ENCODE measurements at regions not wholly inside any gene's neighbourhood (a gene's known extent, or its start where the extent isn't known, plus 50 kb on each side); places are given as distances from the start of the nearest gene placed in this dataset.

- Histone ChIP-seq H3K27ac (ENCODE audit: low read depth in 1 of 2, low read length in 1 of 2) (no peak overlapping the region), H3K9ac (ENCODE audit: insufficient read depth in 1 of 2, low read length in 2 of 2) (no peak overlapping the region), H3K4me3 (no peak overlapping the region), H3K27me3 (ENCODE audit: control insufficient read depth in 3 of 3, insufficient read depth in 3 of 3, low read length in 2 of 3) (no peaks in the 10 kb centered on the region), H3K9me3 (ENCODE audit: control insufficient read depth in 4 of 4, insufficient read depth in 3 of 4, low read length in 3 of 4) (no peaks in the 10 kb centered on the region), H3K4me1 (ENCODE audit: control insufficient read depth in 5 of 5, insufficient read depth in 5 of 5, low read length in 5 of 5) (peaks cover 0 to 12% (median 0%) of the 10 kb centered on the region in 5 donors), H3K36me3 (ENCODE audit: control insufficient read depth in 4 of 4, insufficient read depth in 4 of 4, low read length in 4 of 4) (no peaks in the 10 kb centered on the region)
- 84 to 98% methylated on average over 1 of the region's 1 CpG for WGBS, 2 donors
- DNase-seq = peak in 2 of 3 donors; percentile 79 to 96
- ATAC-seq (ENCODE audit: insufficient read depth, low FRiP score) = no peak
- TF ChIP-seq, protein P1, sequence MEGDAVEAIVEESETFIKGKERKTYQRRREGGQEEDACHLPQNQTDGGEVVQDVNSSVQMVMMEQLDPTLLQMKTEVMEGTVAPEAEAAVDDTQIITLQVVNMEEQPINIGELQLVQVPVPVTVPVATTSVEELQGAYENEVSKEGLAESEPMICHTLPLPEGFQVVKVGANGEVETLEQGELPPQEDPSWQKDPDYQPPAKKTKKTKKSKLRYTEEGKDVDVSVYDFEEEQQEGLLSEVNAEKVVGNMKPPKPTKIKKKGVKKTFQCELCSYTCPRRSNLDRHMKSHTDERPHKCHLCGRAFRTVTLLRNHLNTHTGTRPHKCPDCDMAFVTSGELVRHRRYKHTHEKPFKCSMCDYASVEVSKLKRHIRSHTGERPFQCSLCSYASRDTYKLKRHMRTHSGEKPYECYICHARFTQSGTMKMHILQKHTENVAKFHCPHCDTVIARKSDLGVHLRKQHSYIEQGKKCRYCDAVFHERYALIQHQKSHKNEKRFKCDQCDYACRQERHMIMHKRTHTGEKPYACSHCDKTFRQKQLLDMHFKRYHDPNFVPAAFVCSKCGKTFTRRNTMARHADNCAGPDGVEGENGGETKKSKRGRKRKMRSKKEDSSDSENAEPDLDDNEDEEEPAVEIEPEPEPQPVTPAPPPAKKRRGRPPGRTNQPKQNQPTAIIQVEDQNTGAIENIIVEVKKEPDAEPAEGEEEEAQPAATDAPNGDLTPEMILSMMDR (IDR thresholded peaks at IDR 0.05; ENCODE audit: control extremely low read depth, extremely low read depth) = no peak
Measured at GRCh38 chr4:77443941-77444340, 161.7 kb upstream of the CXCL13 start.

GRCh38 chr4:77445823-77446222 is 159.8 kb upstream of the CXCL13 start:
- Histone ChIP-seq H3K9ac (ENCODE audit: insufficient read depth in 1 of 2, low read length in 2 of 2) (no peak overlapping the region), H3K9me3 (ENCODE audit: control insufficient read depth in 4 of 4, insufficient read depth in 3 of 4, low read length in 3 of 4) (no peaks in the 10 kb centered on the region), H3K36me3 (ENCODE audit: control insufficient read depth in 4 of 4, insufficient read depth in 4 of 4, low read length in 4 of 4) (no peaks in the 10 kb centered on the region), H3K4me3 (no peak overlapping the region), H3K27ac (ENCODE audit: low read depth in 1 of 2, low read length in 1 of 2) (no peak overlapping the region), H3K4me1 (ENCODE audit: control insufficient read depth in 5 of 5, insufficient read depth in 5 of 5, low read length in 5 of 5) (peaks cover 0 to 27% (median 0%) of the 10 kb centered on the region in 5 donors), H3K27me3 (ENCODE audit: control insufficient read depth in 3 of 3, insufficient read depth in 3 of 3, low read length in 2 of 3) (no peaks in the 10 kb centered on the region)
- TF ChIP-seq, protein P1 (IDR thresholded peaks at IDR 0.05; ENCODE audit: control extremely low read depth, extremely low read depth) = no peak
- no peak for ATAC-seq (ENCODE audit: insufficient read depth, low FRiP score)
- DNase-seq = no peak

DNA sequence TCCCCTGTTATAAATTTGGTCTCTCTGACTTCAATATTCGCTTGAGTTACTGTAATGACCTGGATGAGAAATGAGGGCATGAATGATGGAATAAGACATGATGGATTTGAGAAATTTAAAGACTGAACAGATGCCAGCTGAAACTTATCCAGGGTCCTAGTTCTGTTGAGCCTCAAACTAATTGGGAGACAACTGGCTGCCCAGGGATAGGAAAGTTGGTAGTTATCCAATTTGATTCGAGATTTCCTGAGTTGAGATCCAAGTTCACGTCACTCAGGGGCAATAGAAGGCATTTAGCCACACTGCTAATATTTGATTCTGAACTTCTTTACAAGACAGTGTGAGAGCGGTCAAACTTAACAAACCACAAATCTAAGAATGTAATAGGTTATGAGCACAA is 159.0 kb upstream of the CXCL13 start:
- ATAC-seq (ENCODE audit: insufficient read depth, low FRiP score) (no peak), DNase-seq (peak in 2 of 3 donors; percentile 52 to 58)
- Histone ChIP-seq H3K27me3 (ENCODE audit: control insufficient read depth in 3 of 3, insufficient read depth in 3 of 3, low read length in 2 of 3) (no peaks in the 10 kb centered on the region), H3K27ac (ENCODE audit: low read depth in 1 of 2, low read length in 1 of 2) (no peak overlapping the region), H3K4me3 (no peak overlapping the region), H3K9ac (ENCODE audit: insufficient read depth in 1 of 2, low read length in 2 of 2) (no peak overlapping the region), H3K9me3 (ENCODE audit: control insufficient read depth in 4 of 4, insufficient read depth in 3 of 4, low read length in 3 of 4) (no peaks in the 10 kb centered on the region), H3K4me1 (ENCODE audit: control insufficient read depth in 5 of 5, insufficient read depth in 5 of 5, low read length in 5 of 5) (peaks cover 0 to 27% (median 0%) of the 10 kb centered on the region in 5 donors), H3K36me3 (ENCODE audit: control insufficient read depth in 4 of 4, insufficient read depth in 4 of 4, low read length in 4 of 4) (no peaks in the 10 kb centered on the region)
- 71 to 78% methylated on average over 4 of the region's 4 CpGs for WGBS, 2 donors
- TF ChIP-seq, protein P1 (IDR thresholded peaks at IDR 0.05; ENCODE audit: control extremely low read depth, extremely low read depth) = no peak

DNA sequence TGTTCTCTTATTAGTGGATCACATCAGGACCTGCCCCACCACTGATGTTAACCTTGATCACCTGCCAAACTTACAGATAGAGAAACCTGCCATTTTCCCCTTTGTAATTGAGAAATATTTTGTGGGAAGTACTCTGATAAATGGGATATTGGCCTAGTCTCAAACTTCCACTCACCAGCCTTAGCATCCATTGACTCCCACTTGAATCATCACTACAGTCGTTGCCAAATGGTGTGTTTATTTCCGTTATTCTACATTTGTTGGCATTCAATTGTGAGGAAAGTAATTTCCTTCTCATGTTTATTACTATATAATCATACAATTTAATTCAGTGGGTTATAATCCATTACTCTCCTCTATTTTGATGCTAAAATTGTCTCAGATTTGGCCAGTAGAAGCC is 156.4 kb upstream of the CXCL13 start:
- Histone ChIP-seq H3K4me1 (ENCODE audit: control insufficient read depth in 5 of 5, insufficient read depth in 5 of 5, low read length in 5 of 5) (peaks cover 0 to 25% (median 1%) of the 10 kb centered on the region in 5 donors), H3K27me3 (ENCODE audit: control insufficient read depth in 3 of 3, insufficient read depth in 3 of 3, low read length in 2 of 3) (no peaks in the 10 kb centered on the region), H3K9me3 (ENCODE audit: control insufficient read depth in 4 of 4, insufficient read depth in 3 of 4, low read length in 3 of 4) (no peaks in the 10 kb centered on the region), H3K36me3 (ENCODE audit: control insufficient read depth in 4 of 4, insufficient read depth in 4 of 4, low read length in 4 of 4) (no peaks in the 10 kb centered on the region), H3K27ac (ENCODE audit: low read depth in 1 of 2, low read length in 1 of 2) (no peak overlapping the region), H3K4me3 (no peak overlapping the region), H3K9ac (ENCODE audit: insufficient read depth in 1 of 2, low read length in 2 of 2) (no peak overlapping the region)
- DNase-seq (peak in 2 of 3 donors; percentile 39 to 65), ATAC-seq (ENCODE audit: insufficient read depth, low FRiP score) (no peak)
- TF ChIP-seq, protein P1 (IDR thresholded peaks at IDR 0.05; ENCODE audit: control extremely low read depth, extremely low read depth) = no peak
- 70 to 88% methylated on average over 2 of the region's 2 CpGs for WGBS, 2 donors
